ENCODE measurements at regions not wholly inside any gene's neighbourhood (a gene's known extent, or its start where the extent isn't known, plus 50 kb on each side); places are given as distances from the start of the nearest gene placed in this dataset.

DNA sequence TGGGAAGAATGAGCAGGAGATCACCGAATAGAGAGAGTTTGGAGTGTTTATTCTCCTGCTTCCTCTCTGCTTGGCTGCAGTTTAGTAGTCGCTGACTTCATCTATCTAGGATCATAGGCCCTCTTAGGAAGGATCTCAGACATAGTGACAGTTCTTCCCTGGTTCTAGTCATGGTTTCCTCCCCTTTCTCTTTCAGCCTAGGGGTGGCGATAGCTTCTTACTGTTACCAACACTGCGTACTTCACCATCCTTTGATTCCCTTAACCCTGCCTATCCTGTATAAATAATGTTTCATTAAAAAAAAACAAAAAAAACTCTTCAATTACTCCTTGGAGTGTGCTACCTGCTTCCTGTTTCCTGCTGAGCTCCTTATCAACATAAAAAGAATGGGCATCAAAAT is 103.8 kb downstream of the DDX53 start:
- TF ChIP-seq, protein P1, sequence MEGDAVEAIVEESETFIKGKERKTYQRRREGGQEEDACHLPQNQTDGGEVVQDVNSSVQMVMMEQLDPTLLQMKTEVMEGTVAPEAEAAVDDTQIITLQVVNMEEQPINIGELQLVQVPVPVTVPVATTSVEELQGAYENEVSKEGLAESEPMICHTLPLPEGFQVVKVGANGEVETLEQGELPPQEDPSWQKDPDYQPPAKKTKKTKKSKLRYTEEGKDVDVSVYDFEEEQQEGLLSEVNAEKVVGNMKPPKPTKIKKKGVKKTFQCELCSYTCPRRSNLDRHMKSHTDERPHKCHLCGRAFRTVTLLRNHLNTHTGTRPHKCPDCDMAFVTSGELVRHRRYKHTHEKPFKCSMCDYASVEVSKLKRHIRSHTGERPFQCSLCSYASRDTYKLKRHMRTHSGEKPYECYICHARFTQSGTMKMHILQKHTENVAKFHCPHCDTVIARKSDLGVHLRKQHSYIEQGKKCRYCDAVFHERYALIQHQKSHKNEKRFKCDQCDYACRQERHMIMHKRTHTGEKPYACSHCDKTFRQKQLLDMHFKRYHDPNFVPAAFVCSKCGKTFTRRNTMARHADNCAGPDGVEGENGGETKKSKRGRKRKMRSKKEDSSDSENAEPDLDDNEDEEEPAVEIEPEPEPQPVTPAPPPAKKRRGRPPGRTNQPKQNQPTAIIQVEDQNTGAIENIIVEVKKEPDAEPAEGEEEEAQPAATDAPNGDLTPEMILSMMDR (IDR thresholded peaks at IDR 0.05; ENCODE audit: low read depth, low read length, missing control alignments), result no peak
- in situ Hi-C loops (cut with HindIII; ENCODE audit: low pct_ligation_motif_present, low sequenced_read_pairs), result no loop called here
- H3K27ac ChIP-seq, result no peak overlapping the region
- H3K36me3 ChIP-seq (replicated peaks), result no peaks in the 10 kb centered on the region
- no peak for DNase-seq
- no peak overlapping the region for H3K4me3 ChIP-seq (ENCODE audit: low read depth, low read length)
- H3K27me3 ChIP-seq (replicated peaks), result no peaks in the 10 kb centered on the region

DNA sequence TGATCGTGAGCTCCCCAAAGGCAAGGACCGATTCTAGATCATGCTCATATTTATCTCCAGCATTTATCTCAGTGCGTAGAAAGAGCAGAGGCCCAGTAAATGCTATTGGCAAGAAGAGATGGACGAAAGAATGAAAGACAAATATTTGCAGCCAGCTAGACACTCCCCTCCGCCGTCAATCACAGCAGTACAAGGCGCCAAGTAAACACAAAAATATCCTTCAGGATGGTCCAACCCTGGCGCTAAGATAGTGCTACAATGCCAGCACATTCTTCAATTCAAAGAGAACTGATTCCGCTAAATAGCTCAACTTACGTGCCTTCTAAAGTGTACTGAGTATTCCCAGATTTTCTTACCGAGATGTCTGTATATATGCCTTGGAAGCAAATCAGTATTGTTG is 114.5 kb downstream of the DDX53 start:
- TF ChIP-seq, protein P1 (IDR thresholded peaks at IDR 0.05; ENCODE audit: low read depth, low read length, missing control alignments), result no peak

DNA sequence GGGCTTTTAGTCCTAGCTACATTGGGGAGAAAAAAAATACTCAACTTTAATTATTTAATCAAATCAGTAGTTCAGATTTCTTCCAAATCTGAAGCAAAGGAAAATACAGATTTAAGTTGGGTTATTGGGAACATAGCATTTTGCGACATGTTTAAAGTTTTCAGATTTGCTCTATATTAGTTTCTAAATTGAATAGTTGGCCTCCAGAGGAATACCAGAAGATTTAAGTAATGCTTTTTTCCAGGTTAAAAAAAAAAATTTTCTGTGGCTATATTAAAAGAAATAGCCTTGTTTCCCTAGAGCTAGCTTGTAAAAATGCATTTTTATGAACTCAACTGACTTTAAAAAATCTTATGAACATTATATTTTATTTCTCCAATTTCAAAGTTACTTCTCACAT is 115.9 kb downstream of the DDX53 start:
- Histone ChIP-seq H3K27ac (no peak overlapping the region), H3K4me3 (ENCODE audit: low read depth, low read length) (no peak overlapping the region), H3K36me3 (replicated peaks) (no peaks in the 10 kb centered on the region), H3K27me3 (replicated peaks) (no peaks in the 10 kb centered on the region)
- in situ Hi-C loops (cut with HindIII; ENCODE audit: low pct_ligation_motif_present, low sequenced_read_pairs), result no loop called here
- DNase-seq, result no peak
- TF ChIP-seq, protein P1 (IDR thresholded peaks at IDR 0.05; ENCODE audit: low read depth, low read length, missing control alignments), result no peak

More for the DNA sequence above, 114.5 kb downstream of the DDX53 start:
- H3K36me3 ChIP-seq (replicated peaks), result no peaks in the 10 kb centered on the region
- DNase-seq, result no peak
- no peaks in the 10 kb centered on the region for H3K27me3 ChIP-seq (replicated peaks)
- no peak overlapping the region for H3K27ac ChIP-seq
- no peak overlapping the region for H3K4me3 ChIP-seq (ENCODE audit: low read depth, low read length)
- in situ Hi-C loops (cut with HindIII; ENCODE audit: low pct_ligation_motif_present, low sequenced_read_pairs), result no loop called here

DNA sequence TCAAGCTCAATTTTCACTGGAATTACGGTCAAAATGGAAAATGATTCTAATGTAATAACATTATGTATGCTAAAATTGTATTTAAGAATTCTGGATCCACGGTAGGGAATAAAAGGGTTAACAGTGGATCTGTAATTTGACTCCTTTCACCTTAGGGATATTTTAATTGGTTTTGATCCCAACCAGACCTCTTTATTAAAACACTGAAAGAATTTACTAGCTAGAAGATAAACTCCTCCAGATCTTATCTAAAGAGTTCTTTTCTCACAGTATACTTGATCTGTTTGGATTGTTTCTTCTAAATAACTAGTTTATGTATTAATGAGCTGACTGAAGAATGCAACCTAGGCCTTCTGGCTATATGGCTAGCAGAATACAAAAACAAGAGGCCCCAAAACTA is 118.4 kb downstream of the DDX53 start:
- no peak overlapping the region for H3K4me3 ChIP-seq (ENCODE audit: low read depth, low read length)
- TF ChIP-seq, protein P1 (IDR thresholded peaks at IDR 0.05; ENCODE audit: low read depth, low read length, missing control alignments), result no peak
- no peaks in the 10 kb centered on the region for H3K27me3 ChIP-seq (replicated peaks)
- H3K27ac ChIP-seq, result no peak overlapping the region
- in situ Hi-C loops (cut with HindIII; ENCODE audit: low pct_ligation_motif_present, low sequenced_read_pairs), result no loop called here
- no peaks in the 10 kb centered on the region for H3K36me3 ChIP-seq (replicated peaks)
- no peak for DNase-seq

DNA sequence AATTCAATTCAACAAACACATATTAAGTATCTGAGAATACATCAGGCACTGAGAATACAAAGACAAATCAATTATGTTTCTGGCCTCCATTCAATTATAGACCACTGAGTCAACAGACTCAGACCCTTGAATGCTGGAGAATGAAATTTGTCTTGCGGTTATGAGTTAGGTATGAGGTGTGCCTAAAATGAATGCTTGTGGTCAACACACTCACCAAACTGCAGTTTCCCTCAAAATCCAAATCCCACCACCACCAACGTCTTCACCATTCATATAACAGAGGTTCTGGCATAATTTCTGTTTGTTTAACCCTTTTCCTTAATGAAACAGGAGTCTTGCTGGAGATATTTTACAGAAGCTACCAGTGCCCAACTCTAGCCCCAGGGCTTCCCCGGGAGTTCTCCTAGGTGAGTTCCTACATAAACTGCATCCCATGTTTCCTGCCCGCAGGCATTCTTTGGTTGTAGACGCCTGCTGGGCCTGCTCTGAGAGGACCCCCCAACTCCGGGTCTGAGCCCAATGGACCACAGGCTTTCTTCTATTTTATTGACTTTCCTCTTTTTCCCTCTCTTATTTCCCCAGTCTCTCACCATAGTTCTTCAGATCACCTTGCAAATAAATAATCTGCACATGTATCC is 119.2 kb downstream of the DDX53 start:
- in situ Hi-C loops (cut with HindIII; ENCODE audit: low pct_ligation_motif_present, low sequenced_read_pairs), result no loop called here
- Histone ChIP-seq H3K27ac (no peak overlapping the region), H3K4me3 (ENCODE audit: low read depth, low read length) (no peak overlapping the region), H3K27me3 (replicated peaks) (no peaks in the 10 kb centered on the region), H3K36me3 (replicated peaks) (no peaks in the 10 kb centered on the region)
- TF ChIP-seq, protein P1 (IDR thresholded peaks at IDR 0.05; ENCODE audit: low read depth, low read length, missing control alignments), result no peak
- DNase-seq, result no peak

DNA sequence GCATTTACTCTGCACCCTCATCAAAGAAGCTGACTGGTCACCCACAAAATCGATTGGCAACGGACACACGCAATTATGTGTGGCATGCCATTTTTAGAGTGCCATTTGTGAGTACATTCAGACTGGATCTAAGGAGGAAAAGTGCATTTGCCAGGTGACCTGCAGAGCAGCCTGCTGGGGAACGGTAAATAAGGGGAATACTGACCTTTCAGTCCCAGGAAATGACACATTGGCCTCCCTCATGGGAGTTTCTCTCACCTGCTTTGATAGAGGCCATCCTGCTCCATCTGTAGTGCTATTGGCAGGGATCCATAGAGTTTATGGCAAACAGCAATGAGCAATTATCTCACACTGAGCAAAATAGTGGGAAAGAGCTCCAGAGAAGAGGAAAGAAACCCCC is 127.8 kb downstream of the DDX53 start:
- in situ Hi-C loops (cut with HindIII; ENCODE audit: low pct_ligation_motif_present, low sequenced_read_pairs), result no loop called here
- Histone ChIP-seq H3K4me3 (ENCODE audit: low read depth, low read length) (no peak overlapping the region), H3K27me3 (replicated peaks) (no peaks in the 10 kb centered on the region), H3K27ac (no peak overlapping the region), H3K36me3 (replicated peaks) (no peaks in the 10 kb centered on the region)
- DNase-seq, result no peak
- TF ChIP-seq, protein P1 (IDR thresholded peaks at IDR 0.05; ENCODE audit: low read depth, low read length, missing control alignments), result no peak

Data from brain microvascular endothelial cell (primary cell).